UCSD-AML1 (cell line): ENCODE measurements at regions not wholly inside any gene's neighbourhood (a gene's known extent, or its start where the extent isn't known, plus 50 kb on each side); places are given as distances from the start of the nearest gene placed in this dataset.
A peak's percentile ranks its signal among the peaks of the same experiment; 100 is the strongest.
"Not testable (repeated sequence)": the region's sequence is repeated elsewhere in the genome, so short reads cannot be mapped to it uniquely, and the experiment has no call there.

ENCODE experiments used
- DNase-seq: peaks from one replicate; lab custom pipeline; 2025; ENCODE audit not compliant: unreplicated experiment; lab: John Stamatoyannopoulos, UW

DNA sequence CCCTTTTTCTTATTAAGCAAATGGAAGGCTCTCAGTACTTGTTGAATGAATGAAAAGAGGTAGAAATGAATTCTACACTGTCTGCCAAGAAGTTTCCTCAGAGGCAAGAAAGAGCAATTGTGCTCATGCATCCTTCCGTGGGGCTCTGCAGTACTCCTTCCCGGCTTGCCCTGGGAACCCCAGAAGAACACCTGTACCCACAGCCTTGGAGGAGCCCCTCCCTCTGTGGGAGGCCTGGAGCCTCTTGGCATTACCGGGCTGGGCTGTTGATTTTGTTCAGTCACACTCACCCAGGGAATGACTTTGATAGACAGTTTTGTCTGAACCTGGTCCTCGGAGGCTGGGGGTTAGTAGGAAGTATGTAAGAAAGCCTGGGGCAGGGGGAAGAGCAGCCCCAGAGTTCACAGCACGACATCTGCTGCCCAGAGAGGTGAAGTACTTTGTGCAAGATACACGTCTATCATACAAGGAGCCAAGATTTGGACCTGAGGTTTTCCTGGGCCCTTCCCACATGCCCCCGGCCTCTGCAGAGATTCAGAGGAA lies 134.8 kb upstream of the GDF10 start:
- no peak for DNase-seq

DNA sequence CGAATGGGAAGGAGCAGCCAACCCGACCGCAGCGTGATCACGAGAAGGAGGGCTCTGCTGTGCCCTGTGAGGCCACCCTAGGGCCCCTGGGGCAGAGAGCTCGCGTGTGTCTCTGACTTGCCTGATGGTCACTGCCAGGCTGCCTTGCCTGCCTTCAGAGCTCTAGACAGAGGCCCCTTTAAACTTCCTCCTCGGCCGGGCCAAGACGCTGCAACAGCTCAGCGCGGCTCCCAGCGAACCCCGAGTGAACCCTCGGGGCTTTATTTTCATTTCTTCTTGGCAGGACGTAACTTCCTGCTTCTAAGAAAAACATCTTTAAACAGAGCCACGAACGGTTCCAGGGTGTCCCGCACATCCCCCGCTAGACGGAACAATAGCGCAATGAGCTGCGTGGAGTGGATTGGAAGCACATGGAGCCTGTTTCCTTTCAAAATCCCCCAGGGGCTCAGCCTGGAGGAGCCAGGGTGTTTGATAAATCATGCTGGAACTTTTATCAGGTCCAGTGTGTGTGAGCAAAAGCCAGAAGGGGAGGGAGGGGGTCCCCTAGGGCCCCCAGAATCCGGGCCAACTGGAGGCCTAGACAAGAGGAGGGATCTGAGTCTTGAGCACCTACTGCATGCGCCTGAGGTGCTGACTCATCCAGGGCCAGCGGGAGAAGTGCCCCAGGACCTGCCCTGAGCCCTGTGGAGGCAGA lies 134.1 kb upstream of the GDF10 start:
- peak; percentile 41 for DNase-seq

DNA sequence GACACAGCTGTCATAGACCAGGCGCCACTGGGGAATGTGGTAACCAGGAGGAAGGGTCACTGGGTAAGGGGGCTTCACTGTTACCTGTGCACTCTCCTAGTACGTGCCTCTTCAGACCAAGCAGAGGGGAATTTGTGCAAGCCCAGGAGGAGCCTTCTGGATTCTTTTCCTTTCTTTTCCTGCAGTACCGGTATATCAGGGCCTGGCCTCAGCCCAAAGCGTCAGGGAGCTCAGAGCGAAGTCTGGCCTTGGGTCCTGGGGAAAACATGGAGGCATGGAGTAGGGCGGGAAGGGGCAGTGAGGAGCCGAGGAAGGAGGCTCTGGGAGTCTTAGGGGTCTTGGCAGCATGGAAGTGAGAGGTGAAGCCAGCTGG lies 133.6 kb upstream of the GDF10 start:
- DNase-seq, result no peak

DNA sequence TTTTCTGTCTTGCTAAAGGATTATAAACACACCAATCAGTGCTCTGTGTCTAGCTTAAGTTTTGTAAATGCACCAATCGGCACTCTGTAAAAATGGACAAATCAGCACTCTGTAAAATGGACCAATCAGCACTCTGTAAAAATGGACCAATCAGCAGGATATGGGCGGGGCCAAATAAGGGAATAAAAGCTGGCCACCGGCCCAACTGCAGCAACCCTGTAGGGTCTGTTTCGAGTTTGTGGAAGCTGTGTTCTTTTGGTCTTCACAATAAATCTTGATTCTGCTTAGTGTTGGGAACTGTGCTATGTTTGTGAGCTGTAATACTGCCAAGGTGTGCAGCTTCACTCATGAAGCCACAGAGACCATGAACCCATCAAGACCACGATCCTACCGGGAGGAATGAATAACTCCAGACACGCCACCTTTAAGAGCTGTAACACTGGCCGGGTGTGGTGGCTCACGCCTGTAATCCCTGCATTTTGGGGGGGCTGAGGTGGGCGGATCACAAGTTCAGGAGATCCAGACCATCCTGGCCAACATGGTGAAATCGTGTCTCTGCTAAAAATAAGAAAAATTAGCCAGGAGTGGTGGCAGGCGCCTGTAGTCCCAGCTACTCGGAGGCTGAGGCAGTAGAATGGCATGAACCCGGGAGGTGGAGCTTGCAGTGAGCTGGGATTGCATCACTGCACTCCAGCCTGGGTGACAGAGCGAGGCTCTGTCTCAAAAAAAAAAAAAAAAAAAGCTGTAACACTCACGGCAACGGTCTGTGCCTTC lies 133.0 kb upstream of the GDF10 start:
- not testable (repeated sequence) for DNase-seq

DNA sequence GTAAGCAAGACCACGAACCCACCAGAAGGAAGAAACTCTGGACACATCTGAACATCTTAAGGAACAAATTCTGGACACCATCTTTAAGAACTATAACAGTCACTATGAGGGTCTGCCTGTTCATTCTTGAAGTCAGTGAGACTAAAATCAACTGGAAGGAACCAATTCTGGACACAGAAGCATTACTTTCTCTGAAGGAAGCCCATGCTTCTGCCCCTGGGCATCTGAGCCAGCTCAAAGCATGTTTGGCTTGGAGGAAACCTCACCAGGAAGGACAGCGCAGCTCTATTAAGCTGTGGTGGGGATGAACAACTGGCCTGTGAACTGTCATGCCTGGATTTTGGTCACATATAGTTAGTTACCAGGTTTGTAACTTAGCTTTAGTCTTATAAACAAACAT lies 132.4 kb upstream of the GDF10 start:
- no peak for DNase-seq

DNA sequence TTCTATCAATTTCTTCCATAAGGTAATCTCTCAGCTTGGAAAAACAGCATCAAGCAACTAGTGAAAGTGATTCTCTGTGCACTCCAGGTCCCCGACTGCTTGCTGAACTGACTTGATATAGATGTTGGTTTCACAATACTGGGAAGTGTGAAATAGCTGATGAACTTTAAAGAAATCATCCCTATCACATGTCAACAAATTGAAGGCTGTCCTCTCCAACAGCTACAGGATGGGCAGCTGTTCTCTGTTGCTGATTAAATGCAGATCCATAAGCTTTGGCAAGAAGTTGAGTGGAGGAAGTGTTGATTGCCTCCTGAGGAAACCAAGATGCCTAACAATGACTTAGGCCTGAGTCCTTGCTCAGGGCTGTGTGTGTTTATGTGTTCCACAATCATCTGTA lies 130.4 kb upstream of the GDF10 start:
- DNase-seq, result no peak

DNA sequence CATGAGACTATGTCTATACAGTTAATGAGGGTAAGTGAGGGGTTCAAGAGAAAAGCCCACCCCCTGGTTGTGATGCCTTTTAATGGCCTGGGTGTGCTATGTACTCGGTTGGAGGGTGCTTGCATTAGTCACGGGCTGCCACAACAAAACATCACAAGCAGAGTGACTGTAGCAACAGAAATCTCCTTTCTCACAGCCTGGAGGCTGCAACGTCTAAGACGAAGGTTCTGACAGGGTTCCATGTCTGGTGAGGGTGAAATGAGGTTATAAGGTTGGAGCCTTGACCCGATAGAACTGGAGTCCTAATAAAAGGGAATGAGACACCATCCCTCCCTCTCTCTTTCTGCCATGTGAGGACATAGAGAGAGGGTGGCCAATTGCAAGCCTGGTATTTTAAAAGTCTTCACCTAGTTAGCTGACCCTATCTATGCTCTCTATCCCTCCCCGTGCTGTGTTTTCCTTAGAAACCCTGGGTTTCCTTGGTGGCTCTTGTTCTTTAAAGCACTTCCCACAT lies 126.0 kb upstream of the GDF10 start:
- DNase-seq, result no peak

DNA sequence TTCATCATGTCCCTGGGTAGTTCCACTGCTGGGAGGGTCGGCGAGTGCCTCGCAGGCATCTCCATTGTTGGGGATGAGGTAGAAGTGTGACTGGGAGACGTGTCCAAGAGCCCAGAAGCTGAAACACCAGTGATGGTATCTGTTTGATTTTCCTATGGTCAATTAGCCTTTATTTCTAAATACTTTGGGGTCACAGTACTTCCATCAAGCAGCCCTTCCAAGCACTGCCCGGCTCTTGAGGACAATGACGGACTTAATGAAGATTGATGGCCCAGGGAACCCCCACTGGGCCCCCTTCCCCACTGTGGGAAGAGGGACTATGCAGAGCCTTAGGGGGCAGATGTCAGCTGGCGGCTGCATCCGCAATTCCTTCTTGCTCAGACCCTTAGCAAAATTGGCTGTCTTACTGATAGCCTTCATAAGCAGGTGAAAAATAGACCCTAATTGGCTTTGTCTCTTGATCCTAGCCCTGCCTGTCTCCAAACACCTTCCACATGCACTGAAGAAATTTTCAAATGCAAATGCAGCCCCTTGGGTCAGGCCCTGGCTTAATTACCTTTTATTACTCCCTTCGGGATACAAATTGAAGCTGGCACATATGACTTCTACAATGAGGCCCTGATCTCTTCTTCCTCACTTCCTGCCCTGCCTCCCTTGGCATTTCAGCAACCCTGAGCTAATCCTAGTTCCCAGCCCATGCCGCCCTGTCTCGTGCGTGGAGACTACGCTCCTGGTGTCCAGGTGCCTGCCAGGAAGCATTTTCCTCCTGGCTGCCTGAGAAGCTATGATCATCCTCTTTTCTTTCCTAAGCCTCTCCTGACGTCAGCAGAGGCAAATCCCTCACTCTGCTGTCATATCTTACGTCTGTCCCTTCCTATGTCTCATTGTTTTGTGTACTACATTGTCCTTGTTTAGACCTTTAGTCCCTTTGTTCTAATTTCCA lies 124.5 kb upstream of the GDF10 start:
- DNase-seq, result no peak

DNA sequence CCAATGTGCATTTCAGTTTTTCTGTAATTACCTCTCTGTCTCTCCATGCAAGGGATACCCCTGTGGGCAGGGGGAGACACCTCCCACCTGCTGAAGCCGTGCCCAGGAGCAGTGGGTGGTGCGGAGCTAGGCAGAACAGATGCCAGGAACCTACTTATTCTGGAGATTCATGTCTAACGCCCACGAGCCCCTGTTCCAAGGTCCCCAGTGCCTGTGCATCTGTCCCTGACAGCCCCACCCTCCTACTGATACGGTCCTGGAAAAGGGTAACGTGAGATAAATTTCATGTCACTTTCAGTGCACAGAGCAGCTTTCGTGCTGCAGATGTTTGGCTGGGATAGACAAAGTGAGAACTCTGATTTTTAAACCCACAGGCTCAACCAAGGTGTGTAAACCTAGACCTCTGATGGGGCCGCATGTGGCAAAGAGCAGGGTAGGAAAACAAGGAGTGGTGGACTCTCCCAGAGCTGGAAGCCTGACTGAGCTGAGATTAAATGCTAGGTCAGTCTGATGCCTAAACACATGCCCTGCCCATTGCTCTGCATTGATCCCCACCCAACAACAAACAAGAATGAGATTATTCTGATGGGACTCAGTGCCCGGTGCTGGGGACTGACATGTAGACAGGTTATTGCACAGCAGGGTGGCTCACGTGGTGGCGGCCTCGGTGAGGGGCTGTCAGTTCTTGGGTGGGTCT lies 123.6 kb upstream of the GDF10 start:
- no peak for DNase-seq

DNA sequence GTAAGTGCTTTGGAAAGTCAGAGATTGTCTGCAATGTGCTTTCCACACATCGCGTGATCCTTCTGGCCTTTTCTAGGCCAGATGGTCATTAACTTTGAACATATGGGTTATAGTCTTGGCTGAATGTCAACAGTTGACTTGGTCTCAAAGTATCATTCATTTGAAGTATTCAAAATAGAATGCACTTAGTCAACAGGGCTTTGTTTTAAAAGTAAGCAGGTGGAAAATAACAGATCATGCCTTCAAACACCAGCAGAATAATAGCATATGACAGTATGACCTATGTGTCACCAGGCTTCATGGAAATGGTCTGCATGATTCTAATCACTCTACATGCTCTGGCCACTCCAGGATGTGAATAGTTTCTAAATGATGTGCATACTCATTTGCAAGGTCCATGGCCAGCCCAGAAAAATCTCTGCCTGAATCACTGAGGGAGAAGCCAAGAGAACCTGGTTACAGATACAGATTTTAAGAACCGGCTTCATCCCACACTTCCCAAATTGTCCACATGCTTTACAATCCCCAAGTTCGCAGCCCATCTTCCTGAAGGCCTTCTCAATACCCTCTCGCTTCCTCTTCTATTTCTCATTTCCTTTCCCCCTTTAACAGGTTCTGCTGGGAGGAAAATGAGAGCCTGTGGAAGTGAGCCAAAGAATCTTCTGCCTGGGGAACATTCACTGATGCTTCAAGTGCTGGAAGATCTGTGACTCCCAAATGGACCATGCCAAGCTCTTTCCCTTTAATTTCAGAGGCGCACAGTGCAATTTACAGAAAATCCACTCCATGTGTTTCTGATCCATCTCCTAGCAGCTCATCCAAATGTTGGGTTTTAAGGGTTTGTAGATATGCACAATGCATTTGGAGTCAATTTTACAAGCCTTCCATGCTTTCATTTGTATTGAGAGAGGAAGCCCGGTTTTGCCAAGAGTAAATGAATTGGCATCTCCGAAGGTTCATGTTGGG lies 122.8 kb upstream of the GDF10 start:
- DNase-seq, result no peak

DNA sequence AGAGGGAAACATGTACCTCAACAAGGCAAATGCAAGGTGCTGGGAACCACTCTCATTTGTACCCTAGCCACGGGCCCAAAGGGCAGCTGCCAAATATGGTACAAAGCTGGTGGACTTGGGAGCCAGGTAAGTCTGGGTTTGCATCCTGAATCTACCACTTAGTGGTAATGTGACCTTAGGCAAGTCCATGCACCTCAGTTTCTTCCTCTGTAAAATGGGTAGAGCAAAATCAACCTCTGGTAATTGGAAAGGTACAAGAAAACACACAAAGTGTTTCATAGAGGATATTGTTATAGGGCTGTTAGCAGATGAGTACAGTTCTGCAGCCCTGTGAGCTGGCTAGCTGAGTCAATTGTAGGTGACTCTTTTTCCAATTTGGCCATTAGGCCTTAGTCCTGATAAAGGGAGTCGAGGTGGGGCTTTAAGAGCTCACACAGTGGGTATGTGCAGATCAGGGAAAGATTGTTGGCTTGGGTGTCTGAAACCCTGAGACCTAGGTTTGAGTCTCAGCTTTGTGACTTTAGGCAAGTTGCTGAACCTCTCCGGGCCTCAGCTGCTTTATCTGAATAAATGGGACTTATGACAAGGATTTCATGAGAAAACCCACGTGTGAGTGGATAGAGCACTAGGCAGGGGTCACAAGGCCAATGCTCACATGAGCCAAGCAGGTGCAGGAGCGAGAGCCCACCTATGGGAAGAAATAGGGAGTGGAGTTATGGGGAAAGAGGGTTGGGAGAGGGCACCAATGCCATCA lies 121.3 kb upstream of the GDF10 start:
- no peak for DNase-seq

DNA sequence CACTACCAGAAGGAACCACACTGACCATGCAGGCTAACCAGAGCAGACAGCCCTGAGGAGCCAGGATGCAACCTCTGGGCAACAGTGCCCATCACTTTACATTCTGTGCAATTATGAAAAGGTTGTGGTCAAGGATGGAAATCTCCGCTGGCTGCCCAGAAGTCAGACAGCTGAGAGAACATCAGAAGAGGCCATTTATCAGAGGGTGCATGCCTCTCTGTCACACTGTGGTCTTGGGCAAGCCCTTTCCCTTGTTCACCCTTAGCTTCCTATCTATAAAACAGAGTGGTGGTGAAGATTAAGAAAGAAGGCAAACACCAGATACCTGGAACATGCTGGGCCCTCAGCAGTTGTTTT lies 120.7 kb upstream of the GDF10 start:
- DNase-seq, result no peak

DNA sequence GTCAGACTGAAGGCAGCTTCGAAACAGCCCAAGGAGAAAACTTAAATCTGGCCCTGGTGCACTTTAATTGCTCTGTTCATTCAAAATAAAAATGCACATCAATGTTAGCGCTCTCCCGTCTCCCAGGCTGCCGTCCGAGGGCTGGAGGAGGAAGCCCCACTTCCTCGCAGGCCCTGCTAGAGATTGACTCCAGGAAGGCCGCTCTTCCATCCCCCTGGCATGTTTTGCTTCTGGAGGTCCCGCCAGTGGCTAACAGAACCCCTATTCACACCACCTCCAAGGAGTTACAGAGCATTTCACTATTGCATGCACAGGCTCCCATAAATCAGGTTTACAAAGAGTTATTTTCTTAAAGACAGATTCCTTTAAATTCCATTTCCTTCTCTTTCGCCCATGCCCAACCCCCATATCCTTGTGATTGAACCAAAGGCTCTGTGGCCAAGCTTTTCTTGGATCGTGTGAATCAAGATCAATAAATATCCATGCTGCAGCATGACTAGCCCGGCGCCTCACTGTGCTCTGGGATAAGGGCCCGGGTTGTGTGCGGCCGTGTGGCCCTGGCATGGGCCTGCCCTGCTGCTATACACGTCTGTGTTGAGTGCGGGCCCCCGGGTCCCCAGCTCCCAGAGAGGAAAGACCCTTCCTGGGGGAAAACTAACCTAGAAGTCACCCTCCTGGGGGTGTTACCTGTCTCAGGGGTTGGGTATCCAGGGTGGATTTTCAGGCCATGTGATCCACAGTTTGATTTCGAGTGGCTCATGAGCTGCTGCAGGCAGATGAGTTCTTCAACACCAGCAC lies 118.7 kb upstream of the GDF10 start:
- DNase-seq, result no peak

DNA sequence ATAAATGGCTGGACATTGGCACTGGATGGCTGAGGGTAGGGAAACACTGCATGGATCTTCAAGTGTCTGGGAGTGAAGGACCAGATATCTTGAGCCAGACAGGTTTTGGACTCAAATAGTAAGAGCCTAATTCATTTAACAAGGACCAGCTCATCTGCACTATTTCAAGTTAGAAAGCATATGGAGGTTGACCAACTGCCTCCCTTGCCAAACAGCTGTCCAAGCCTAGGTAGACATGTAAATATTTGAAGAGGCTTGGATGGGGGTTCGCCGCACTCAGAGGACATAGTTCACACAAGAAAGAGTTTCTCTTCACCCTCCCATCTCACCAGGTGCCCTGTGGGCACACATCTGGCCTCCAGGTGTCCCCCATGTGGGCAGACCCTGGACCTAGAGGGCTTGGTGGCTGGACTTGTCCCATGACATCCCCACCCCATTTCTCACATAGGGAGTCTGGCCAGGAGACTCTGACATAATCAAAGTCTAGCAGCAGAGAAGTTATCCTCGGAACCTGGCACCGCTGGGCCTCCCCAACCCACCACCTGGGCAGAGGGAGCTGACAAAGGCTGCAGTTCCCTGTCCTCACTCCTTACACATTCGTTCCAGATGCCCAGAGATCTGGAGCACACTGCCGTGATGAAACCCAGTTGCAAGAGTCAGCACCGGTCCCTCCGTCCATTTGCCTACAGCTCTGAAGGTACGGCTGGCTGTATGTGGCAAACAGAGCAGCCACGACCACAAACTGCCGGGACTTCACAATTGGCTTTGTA lies 116.9 kb upstream of the GDF10 start:
- no peak for DNase-seq

DNA sequence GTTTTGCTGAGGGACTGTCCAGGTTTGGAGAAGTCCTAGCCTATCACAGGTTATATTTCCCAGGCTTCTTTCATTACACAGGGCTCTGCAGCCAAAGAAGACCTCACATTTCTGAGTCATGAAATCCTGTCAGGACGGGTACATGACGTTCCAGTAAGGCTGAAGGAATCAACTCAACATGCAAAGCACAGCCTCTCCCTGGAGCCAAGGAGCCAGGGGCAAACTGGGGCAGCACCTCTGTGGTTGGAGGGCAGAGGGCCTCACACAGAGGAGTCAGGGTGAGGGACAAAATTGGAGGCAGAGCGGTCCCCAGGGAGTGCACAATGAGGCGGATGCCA lies 116.3 kb upstream of the GDF10 start:
- no peak for DNase-seq

DNA sequence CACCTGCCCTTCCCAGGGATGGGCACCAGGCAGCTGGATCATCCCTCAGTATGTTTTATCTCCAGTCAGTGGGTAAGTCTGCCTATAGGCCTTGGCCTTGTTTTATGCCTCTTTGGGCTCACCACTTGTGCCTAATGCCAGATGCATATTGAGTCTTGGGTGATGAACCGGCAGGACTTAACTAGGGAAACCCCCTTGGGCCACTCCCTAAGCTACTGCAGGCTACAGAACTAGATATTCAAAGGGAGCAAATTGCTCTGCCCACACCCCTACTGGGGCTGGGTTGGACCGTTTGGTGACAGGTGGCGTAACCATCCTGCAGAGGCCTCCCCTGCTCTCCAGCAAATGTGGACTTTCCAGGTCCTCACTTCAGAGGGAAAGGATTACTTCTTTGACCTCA lies 115.7 kb upstream of the GDF10 start:
- DNase-seq, result no peak

DNA sequence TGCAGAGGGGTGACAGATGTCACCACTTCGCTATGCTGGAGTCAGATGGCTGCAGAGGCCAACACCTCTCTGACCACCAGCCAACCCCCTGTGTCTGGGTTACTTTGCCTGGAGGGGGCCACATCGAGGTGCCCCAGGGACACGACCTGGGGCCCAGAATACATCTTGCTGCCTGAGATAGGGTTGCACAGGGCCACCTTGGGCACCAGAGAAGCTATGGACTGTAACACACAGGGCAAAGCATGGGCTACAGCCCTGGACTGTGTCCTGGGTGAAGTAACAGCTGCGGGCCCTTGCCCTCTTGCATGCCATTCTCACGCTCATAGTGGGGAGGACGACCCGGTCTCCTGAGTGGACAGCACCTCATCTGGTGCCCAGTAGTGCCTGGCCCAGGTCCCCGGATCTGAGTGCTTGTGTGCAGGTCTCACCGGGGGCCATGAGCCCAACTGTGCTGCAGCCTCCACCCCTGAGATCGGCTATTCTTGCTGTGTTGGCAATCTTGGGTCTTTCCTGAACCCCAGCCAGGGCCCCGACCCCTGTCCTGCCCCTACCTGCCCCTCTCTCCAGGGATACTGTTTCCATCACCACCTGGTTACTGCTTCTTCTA lies 115.2 kb upstream of the GDF10 start:
- DNase-seq, result no peak
